ENCODE measurements at regions not wholly inside any gene's neighbourhood (a gene's known extent, or its start where the extent isn't known, plus 50 kb on each side); places are given as distances from the start of the nearest gene placed in this dataset.

DNA sequence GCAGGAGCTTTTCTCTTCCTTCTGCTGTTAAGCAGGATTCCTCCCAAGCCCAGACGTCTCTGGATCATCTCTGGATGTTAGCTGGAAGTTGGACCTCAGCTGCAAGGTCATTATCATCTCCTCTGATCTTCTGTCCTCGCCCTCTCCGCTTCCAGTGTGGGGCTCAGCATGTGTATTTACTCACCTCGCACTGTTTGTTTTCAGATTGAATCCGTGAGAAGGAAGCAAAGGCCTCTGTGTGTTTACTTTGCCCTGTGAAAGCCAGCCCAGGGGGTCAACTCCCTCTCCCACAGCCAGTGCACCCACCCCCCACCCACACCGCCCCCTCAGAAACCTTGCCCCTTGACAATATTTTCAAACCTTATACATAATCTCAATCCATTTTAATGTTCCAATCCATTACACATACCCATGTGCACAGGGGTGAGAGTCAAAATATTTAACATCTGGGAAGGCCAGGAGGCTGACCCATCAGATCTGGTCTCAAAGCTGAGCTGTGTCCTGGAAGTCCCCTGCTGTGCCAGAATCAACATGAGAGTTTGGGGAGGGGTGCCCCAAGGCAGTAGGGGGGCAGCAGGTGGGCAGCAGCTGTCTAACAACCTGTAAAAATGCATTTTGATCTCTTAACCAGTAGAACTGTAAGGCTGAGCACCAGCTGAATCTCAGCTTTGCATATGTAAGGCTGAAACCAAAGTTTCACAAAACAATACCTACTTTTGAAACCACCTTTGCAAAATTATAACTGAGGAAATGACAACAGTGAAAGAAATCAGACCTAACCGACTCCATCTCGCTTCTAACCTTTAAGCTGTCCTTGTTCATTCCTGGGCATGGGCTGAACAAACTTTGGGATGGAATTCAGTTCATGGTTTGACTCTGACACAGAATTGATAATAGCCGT, 157.9 kb downstream of the ZNF664 start (continued):
- TF ChIP-seq, protein P1, sequence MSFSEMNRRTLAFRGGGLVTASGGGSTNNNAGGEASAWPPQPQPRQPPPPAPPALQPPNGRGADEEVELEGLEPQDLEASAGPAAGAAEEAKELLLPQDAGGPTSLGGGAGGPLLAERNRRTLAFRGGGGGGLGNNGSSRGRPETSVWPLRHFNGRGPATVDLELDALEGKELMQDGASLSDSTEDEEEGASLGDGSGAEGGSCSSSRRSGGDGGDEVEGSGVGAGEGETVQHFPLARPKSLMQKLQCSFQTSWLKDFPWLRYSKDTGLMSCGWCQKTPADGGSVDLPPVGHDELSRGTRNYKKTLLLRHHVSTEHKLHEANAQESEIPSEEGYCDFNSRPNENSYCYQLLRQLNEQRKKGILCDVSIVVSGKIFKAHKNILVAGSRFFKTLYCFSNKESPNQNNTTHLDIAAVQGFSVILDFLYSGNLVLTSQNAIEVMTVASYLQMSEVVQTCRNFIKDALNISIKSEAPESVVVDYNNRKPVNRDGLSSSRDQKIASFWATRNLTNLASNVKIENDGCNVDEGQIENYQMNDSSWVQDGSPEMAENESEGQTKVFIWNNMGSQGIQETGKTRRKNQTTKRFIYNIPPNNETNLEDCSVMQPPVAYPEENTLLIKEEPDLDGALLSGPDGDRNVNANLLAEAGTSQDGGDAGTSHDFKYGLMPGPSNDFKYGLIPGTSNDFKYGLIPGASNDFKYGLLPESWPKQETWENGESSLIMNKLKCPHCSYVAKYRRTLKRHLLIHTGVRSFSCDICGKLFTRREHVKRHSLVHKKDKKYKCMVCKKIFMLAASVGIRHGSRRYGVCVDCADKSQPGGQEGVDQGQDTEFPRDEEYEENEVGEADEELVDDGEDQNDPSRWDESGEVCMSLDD (CRISPR knock-in tag; IDR thresholded peaks at IDR 0.05; ENCODE audit: borderline replicate concordance), result no peak; the same call in 1 of the 2 replicates
- TF ChIP-seq, protein P2, sequence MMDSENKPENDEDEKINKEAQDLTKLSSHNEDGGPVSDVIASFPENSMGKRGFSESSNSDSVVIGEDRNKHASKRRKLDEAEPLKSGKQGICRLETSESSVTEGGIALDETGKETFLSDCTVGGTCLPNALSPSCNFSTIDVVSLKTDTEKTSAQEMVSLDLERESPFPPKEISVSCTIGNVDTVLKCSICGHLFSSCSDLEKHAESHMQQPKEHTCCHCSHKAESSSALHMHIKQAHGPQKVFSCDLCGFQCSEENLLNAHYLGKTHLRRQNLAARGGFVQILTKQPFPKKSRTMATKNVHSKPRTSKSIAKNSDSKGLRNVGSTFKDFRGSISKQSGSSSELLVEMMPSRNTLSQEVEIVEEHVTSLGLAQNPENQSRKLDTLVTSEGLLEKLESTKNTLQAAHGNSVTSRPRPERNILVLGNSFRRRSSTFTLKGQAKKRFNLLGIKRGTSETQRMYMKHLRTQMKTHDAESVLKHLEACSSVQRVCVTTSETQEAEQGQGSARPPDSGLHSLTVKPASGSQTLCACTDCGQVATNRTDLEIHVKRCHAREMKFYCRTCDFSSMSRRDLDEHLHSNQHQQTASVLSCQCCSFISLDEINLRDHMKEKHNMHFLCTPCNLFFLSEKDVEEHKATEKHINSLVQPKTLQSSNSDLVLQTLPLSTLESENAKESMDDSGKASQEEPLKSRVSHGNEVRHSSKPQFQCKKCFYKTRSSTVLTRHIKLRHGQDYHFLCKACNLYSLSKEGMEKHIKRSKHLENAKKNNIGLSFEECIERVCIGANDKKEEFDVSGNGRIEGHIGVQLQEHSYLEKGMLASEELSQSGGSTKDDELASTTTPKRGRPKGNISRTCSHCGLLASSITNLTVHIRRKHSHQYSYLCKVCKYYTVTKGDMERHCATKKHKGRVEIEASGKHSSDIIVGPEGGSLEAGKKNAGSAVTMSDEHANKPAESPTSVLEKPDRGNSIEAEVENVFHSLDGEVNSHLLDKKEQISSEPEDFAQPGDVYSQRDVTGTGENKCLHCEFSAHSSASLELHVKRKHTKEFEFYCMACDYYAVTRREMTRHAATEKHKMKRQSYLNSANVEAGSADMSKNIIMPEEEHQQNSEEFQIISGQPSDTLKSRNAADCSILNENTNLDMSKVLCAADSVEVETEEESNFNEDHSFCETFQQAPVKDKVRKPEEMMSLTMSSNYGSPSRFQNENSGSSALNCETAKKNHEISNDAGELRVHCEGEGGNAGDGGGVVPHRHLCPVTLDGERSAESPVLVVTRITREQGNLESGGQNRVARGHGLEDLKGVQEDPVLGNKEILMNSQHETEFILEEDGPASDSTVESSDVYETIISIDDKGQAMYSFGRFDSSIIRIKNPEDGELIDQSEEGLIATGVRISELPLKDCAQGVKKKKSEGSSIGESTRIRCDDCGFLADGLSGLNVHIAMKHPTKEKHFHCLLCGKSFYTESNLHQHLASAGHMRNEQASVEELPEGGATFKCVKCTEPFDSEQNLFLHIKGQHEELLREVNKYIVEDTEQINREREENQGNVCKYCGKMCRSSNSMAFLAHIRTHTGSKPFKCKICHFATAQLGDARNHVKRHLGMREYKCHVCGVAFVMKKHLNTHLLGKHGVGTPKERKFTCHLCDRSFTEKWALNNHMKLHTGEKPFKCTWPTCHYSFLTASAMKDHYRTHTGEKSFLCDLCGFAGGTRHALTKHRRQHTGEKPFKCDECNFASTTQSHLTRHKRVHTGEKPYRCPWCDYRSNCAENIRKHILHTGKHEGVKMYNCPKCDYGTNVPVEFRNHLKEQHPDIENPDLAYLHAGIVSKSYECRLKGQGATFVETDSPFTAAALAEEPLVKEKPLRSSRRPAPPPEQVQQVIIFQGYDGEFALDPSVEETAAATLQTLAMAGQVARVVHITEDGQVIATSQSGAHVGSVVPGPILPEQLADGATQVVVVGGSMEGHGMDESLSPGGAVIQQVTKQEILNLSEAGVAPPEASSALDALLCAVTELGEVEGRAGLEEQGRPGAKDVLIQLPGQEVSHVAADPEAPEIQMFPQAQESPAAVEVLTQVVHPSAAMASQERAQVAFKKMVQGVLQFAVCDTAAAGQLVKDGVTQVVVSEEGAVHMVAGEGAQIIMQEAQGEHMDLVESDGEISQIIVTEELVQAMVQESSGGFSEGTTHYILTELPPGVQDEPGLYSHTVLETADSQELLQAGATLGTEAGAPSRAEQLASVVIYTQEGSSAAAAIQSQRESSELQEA (CRISPR knock-in tag; IDR thresholded peaks at IDR 0.05; ENCODE audit: not compliant biosample characterization), result no peak
- TF ChIP-seq ZFX (CRISPR knock-in tag; IDR thresholded peaks at IDR 0.05; ENCODE audit: low read depth) (peak; percentile 69; the same call in 1 of the 2 replicates), KAT8 (CRISPR knock-in tag; IDR thresholded peaks at IDR 0.05) (peak; percentile 74), REL (CRISPR knock-in tag; conservative IDR thresholded peaks at IDR 0.05) (no peak), ZNF749 (CRISPR knock-in tag; IDR thresholded peaks at IDR 0.05; ENCODE audit: borderline replicate concordance) (peak; percentile 38; the same call in 1 of the 2 replicates), SOX13 (IDR thresholded peaks at IDR 0.05) (peak; percentile 77; the same call in 1 of the 2 replicates), SOX13 (CRISPR knock-in tag; conservative IDR thresholded peaks at IDR 0.05 in 1 of 2, IDR thresholded peaks at IDR 0.05 in 1 of 2) (peak in 1 of 2 experiments; percentile 92; a peak in 2 of 4 replicates), ZNF160 (CRISPR knock-in tag; IDR thresholded peaks at IDR 0.05) (no peak), EHMT2 (IDR thresholded peaks at IDR 0.05; ENCODE audit: borderline replicate concordance, low read depth, low read length) (peak; percentile 48; the same call in 1 of the 2 replicates), ARNTL (CRISPR knock-in tag; IDR thresholded peaks at IDR 0.05) (peak; percentile 89)
- TF ChIP-seq, protein P3, sequence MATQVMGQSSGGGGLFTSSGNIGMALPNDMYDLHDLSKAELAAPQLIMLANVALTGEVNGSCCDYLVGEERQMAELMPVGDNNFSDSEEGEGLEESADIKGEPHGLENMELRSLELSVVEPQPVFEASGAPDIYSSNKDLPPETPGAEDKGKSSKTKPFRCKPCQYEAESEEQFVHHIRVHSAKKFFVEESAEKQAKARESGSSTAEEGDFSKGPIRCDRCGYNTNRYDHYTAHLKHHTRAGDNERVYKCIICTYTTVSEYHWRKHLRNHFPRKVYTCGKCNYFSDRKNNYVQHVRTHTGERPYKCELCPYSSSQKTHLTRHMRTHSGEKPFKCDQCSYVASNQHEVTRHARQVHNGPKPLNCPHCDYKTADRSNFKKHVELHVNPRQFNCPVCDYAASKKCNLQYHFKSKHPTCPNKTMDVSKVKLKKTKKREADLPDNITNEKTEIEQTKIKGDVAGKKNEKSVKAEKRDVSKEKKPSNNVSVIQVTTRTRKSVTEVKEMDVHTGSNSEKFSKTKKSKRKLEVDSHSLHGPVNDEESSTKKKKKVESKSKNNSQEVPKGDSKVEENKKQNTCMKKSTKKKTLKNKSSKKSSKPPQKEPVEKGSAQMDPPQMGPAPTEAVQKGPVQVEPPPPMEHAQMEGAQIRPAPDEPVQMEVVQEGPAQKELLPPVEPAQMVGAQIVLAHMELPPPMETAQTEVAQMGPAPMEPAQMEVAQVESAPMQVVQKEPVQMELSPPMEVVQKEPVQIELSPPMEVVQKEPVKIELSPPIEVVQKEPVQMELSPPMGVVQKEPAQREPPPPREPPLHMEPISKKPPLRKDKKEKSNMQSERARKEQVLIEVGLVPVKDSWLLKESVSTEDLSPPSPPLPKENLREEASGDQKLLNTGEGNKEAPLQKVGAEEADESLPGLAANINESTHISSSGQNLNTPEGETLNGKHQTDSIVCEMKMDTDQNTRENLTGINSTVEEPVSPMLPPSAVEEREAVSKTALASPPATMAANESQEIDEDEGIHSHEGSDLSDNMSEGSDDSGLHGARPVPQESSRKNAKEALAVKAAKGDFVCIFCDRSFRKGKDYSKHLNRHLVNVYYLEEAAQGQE (IDR thresholded peaks at IDR 0.05; ENCODE audit: borderline replicate concordance in 1 of 2, low read depth in 1 of 2, low read length in 2 of 2), result peak in 1 of 2 experiments; percentile 82; a peak in 2 of 4 replicates
